ENCODE measurements at regions not wholly inside any gene's neighbourhood (a gene's known extent, or its start where the extent isn't known, plus 50 kb on each side); places are given as distances from the start of the nearest gene placed in this dataset.

DNA sequence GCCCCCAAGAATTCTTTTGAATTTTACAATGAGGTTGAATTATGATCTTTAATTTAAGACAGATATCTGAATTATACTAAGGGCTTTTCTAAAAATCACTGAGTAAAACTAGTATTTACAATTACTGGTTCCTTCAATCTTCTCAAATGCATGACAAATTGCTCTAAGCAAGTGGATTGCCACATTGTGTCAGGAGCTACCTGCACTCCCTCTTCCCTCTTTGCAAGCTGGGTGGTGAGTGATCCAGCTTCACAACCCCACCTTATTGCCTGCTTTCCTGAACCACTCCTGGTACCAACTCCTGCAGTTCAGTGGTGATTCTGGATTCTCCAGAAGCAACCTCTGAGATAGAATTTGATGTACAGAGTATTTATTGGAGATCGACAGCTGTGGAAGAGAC is 49.9 kb upstream of the SERP2 start:
- DNase-seq (ENCODE audit: low read depth in 2 of 2) = no peak
